Mucosa of descending colon (tissue), 3 donors: ENCODE measurements at regions not wholly inside any gene's neighbourhood (a gene's known extent, or its start where the extent isn't known, plus 50 kb on each side); places are given as distances from the start of the nearest gene placed in this dataset.

Experiments
- ATAC-seq: fragments of 200-7000 bp; cut with Tn5 transposase; one replicate; pipeline ENCODE4 v1.9.1; 2020; ENCODE audit warnings: mild to moderate bottlenecking, moderate library complexity
- DNase-seq, 3 donors: peaks; one replicate each; pipeline ENCODE4 v3.0.0-alpha.2; 2020
- H3K36me3 ChIP-seq: fragments of 200-600 bp; one replicate; pipeline ENCODE4 v1.8.0; 2021; ENCODE audit warnings: low read depth, mild to moderate bottlenecking
- H3K4me1 ChIP-seq: fragments of 200-600 bp; one replicate; pipeline ENCODE4 v1.8.0; 2021; ENCODE audit warnings: low read depth, mild to moderate bottlenecking
- H3K4me3 ChIP-seq: fragments of 200-600 bp; one replicate; pipeline ENCODE4 v1.8.0; 2021; ENCODE audit warnings: mild to moderate bottlenecking
- H3K9me3 ChIP-seq: fragments of 200-600 bp; one replicate; pipeline ENCODE4 v1.8.0; 2021; ENCODE audit warnings: mild to moderate bottlenecking
- CTCF ChIP-seq: fragments of 200-600 bp; IDR thresholded peaks from one replicate; pipeline ENCODE4 v1.8.0; 2022; ENCODE audit warnings: antibody characterized with exemption, mild to moderate bottlenecking
- intact Hi-C, 2 donors: fragments of 100-400 bp; cut with DNase I in 1 of 2; cut with micrococcal nuclease in 1 of 2; formaldehyde crosslinking; loops; one replicate each; pipeline versions ENCODE4 v1.11.0 to v1.11.1; 2022; cut with DNase I, micrococcal nuclease
- donor health status: DM: no; HTN: no; CAD: no; lungs with moderate emphysema.
- donor health status: DM: no; HTN: no; CAD: no.
- donor health status: DM: no; HTN: yes; CAD: no.

GRCh38 chr1:94723894-94724293 is 96.3 kb upstream of the SLC44A3 start:
- peaks cover 3% of the 10 kb centered on the region for H3K36me3 ChIP-seq
- H3K4me3 ChIP-seq, result no peak overlapping the region
- no peaks in the 10 kb centered on the region for H3K4me1 ChIP-seq
- DNase-seq (no peak), ATAC-seq (peak; percentile 13)
- no peak for TF ChIP-seq CTCF
- H3K9me3 ChIP-seq, result no peaks in the 10 kb centered on the region
- intact Hi-C loops, result no loop called here

- no peak for TF ChIP-seq CTCF
- H3K36me3 ChIP-seq, result peaks cover 3% of the 10 kb centered on the region
- H3K4me3 ChIP-seq, result no peak overlapping the region
- no peaks in the 10 kb centered on the region for H3K4me1 ChIP-seq
- DNase-seq (no peak), ATAC-seq (no peak)
- H3K9me3 ChIP-seq, result no peaks in the 10 kb centered on the region
- intact Hi-C loops, result no loop called here
Observed at GRCh38 chr1:94723463-94723862, 96.7 kb upstream of the SLC44A3 start.

DNA sequence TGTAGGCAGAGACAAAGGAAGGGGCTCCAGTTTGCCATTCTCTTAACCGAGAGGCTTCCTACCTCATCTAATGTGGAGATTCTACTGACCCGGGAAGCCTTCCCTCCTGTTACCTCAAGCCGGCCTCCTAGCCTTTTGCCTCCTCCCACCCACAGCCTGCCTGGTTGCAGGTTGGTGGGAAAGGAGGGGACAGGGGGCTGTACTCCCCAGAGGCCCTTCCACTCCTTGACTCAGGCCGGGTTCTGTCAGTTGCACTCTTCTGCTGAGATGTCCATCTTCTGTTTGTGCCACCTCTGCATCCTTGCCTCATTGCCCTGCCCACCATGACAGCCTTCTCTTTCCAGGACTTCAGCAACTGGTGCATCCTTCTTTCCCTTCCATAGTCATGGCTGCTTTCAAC is 98.0 kb upstream of the SLC44A3 start:
- no peaks in the 10 kb centered on the region for H3K4me1 ChIP-seq
- no peak for TF ChIP-seq CTCF
- no peaks in the 10 kb centered on the region for H3K9me3 ChIP-seq
- intact Hi-C loops, result no loop called here
- ATAC-seq, result no peak
- no peaks in the 10 kb centered on the region for H3K36me3 ChIP-seq
- no peak for DNase-seq
- H3K4me3 ChIP-seq, result no peak overlapping the region

DNA sequence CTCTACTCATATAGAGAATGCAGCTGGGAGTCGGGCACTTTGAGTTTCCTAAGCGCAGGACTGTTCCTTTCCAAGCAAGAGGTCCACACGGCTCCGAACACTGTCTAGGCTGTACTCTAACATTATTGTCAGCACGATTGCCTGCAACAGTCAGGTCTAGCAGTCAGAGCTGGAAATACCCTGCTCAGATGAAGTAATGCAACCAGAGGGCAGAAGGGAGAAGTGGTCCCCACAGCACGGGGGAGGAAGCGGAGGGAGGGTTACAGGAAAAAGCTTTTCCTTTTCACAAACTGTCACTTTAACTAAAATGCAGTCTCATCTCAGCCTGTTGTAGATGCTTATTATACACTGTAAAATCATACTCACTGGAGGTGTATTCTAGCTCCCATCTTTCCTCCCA is 98.9 kb upstream of the SLC44A3 start:
- Histone ChIP-seq H3K36me3 (no peaks in the 10 kb centered on the region), H3K4me3 (no peak overlapping the region), H3K9me3 (no peaks in the 10 kb centered on the region), H3K4me1 (no peaks in the 10 kb centered on the region)
- ATAC-seq (peak; percentile 63), DNase-seq (no peak)
- intact Hi-C loops, result no loop called here
- no peak for TF ChIP-seq CTCF

- no peak for DNase-seq
- no peaks in the 10 kb centered on the region for H3K9me3 ChIP-seq
- intact Hi-C loops, result no loop called here
- H3K36me3 ChIP-seq, result no peaks in the 10 kb centered on the region
- ATAC-seq, result peak; percentile 66
- H3K4me1 ChIP-seq, result no peaks in the 10 kb centered on the region
- H3K4me3 ChIP-seq, result no peak overlapping the region
- TF ChIP-seq CTCF, result no peak
Observed at GRCh38 chr1:94719926-94720793, 100.0 kb upstream of the SLC44A3 start.
